ENCODE measurements at regions not wholly inside any gene's neighbourhood (a gene's known extent, or its start where the extent isn't known, plus 50 kb on each side); places are given as distances from the start of the nearest gene placed in this dataset.

DNA sequence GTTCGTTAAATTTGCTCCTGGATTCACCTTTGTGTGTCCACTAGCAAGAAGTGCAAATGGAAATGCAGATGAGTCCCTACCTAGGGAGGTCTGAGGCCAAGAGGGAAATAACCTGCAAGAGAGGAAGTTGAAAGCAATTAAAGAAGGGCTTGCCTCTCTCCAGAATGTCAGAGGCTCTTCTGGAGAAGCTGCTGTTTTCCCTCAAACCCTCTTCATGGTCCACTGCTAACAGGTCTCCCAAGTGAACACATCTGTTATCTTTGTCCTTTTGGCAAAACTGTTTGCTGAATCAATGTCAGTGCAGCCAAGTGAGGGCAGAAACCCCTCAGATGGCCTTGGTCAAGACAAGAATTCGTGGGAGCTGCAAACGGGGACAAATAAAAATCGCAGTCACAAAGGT lies 177.3 kb upstream of the PLXNA2 start:
- TF ChIP-seq, protein P1, sequence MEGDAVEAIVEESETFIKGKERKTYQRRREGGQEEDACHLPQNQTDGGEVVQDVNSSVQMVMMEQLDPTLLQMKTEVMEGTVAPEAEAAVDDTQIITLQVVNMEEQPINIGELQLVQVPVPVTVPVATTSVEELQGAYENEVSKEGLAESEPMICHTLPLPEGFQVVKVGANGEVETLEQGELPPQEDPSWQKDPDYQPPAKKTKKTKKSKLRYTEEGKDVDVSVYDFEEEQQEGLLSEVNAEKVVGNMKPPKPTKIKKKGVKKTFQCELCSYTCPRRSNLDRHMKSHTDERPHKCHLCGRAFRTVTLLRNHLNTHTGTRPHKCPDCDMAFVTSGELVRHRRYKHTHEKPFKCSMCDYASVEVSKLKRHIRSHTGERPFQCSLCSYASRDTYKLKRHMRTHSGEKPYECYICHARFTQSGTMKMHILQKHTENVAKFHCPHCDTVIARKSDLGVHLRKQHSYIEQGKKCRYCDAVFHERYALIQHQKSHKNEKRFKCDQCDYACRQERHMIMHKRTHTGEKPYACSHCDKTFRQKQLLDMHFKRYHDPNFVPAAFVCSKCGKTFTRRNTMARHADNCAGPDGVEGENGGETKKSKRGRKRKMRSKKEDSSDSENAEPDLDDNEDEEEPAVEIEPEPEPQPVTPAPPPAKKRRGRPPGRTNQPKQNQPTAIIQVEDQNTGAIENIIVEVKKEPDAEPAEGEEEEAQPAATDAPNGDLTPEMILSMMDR (IDR thresholded peaks at IDR 0.05), result no peak
- TF ChIP-seq ZFX (IDR thresholded peaks at IDR 0.05; ENCODE audit: borderline replicate concordance), result no peak
